Rectal smooth muscle tissue (tissue), 1 donor: ENCODE measurements at regions not wholly inside any gene's neighbourhood (a gene's known extent, or its start where the extent isn't known, plus 50 kb on each side); places are given as distances from the start of the nearest gene placed in this dataset.
A peak's percentile ranks its signal among the peaks of the same experiment; 100 is the strongest.

Source experiments
- H3K27ac ChIP-seq: one replicate; pipeline ENCODE4 v1.7.0; 2013; ENCODE audit warnings: low read depth, low read length, inconsistent platforms
- H3K27me3 ChIP-seq: one replicate; pipeline ENCODE4 v1.7.0; 2013; ENCODE audit warnings: low read length; ENCODE audit not compliant: control insufficient read depth, insufficient read depth
- H3K36me3 ChIP-seq: one replicate; pipeline ENCODE4 v1.7.0; 2013; ENCODE audit warnings: low read length; ENCODE audit not compliant: control insufficient read depth, insufficient read depth
- H3K4me1 ChIP-seq: one replicate; pipeline ENCODE4 v1.7.0; 2013; ENCODE audit warnings: low read length; ENCODE audit not compliant: control insufficient read depth, insufficient read depth
- H3K4me3 ChIP-seq: one replicate; pipeline ENCODE4 v1.7.0; 2013; ENCODE audit warnings: low read length
- H3K9ac ChIP-seq: one replicate; pipeline ENCODE4 v1.7.0; 2013; ENCODE audit warnings: low read length

DNA sequence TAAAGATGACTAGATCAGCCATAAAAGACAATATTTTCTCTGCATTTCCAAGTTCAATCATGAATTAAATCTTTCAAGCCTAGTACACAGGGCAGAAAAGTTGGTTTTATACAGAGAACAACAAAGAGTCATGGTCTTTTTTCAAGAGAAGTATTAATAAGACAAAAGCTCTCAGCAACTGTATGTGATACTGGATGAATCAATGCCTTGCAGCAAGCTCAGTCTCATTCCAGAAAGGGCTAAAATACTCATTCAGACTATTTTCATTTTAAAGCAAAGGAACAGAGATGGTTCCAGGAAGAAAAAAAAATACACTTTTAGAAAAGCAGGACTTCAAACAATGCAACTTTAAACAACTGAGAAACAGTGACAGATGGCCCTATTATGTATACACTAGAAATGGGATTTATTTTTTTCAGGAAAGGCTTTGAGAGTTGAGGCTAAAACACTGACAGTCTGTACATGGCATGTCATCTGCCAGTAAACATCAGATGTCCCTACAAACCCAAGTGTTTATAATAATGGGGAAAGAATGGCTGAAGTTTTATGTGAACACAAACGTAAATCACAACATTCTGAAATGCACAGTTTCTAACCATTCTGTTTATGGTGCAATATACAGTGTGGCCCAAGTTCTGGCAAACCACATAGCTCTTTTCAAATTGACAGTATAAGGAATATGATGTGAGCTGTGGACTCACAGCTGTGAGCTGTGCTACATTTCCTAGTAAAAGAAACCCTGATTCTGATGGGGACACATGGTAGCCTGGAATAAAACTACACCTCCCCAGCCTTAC is 114.3 kb upstream of the DST start:
- peak overlapping the region; percentile 36 for H3K27ac ChIP-seq
- H3K9ac ChIP-seq, result no peak overlapping the region
- H3K4me3 ChIP-seq, result no peak overlapping the region
- no peaks in the 10 kb centered on the region for H3K36me3 ChIP-seq
- H3K4me1 ChIP-seq, result peaks cover 20% of the 10 kb centered on the region
- no peaks in the 10 kb centered on the region for H3K27me3 ChIP-seq

DNA sequence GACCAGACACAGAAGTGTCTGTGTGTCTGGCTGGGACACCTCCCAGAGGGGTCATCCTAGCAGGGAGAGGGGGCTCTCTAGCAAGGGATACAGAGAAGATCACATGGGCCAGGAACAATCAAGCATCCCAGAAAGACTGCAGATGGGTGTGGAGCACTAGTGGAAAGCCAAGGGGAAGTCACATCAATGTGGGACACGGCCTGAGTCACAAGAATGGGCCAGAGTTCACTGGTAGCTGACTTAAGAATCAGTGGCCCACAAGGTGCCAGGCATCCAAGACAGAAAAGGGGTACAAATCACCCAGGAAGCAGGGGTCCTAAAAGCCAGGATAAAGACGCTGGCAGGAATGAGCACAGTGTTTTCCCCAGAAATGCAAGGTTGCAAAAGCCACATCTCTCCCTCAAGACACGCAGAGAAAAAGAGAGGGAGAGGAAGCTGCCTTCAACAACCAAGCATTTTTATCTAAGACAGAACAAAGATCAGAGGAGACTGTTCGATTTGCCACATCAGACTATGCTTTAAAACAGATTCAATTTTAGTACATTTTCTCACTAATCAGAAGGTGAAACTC is 113.6 kb upstream of the DST start:
- Histone ChIP-seq H3K9ac (no peak overlapping the region), H3K4me1 (peaks cover 20% of the 10 kb centered on the region)

DNA sequence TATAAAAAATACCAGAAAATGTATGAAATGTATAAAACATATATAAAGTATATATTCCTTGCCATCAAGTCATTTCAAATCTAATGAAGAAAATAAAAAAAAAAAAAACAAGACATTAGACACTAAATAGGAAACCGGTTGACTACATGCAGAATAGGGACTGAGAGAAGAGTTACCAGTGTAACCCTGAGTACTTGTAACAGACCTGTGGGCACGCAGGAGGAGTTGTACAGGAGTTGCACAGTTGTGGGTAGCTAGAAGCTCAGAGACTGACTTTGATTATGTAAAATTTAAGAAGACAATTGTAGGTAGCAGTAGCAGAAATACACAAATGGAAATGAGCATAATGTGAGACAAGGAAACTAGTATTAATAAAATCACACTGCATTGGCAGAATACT is 112.4 kb upstream of the DST start:
- Histone ChIP-seq H3K27ac (no peak overlapping the region), H3K36me3 (no peaks in the 10 kb centered on the region), H3K4me1 (peaks cover 16% of the 10 kb centered on the region), H3K4me3 (no peak overlapping the region), H3K27me3 (no peaks in the 10 kb centered on the region), H3K9ac (no peak overlapping the region)

More for the DNA sequence above, 113.6 kb upstream of the DST start:
- peak overlapping the region; percentile 36 for H3K27ac ChIP-seq
- no peak overlapping the region for H3K4me3 ChIP-seq
- H3K27me3 ChIP-seq, result no peaks in the 10 kb centered on the region
- H3K36me3 ChIP-seq, result no peaks in the 10 kb centered on the region

DNA sequence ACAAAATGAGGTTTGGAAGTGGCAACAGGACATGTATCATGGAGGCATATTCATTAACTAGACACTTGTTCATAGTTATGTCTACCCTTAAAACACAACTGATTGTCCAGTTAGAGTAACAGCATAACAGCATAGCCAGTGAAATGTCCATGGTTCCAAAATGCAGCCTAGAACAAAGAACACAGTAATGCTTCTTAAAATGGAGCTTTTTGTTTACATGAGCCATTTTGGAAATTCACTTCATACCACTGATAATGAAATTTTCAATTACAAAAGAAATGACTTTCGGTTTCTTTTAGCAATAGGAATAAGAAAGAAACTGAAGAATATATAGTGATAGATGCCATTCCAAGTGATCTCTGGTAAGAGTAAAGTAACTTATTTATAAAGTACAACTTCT is 111.1 kb upstream of the DST start:
- H3K27ac ChIP-seq, result no peak overlapping the region
- peaks cover 16% of the 10 kb centered on the region for H3K4me1 ChIP-seq
- no peak overlapping the region for H3K9ac ChIP-seq
- no peak overlapping the region for H3K4me3 ChIP-seq
- no peaks in the 10 kb centered on the region for H3K27me3 ChIP-seq
- H3K36me3 ChIP-seq, result no peaks in the 10 kb centered on the region

DNA sequence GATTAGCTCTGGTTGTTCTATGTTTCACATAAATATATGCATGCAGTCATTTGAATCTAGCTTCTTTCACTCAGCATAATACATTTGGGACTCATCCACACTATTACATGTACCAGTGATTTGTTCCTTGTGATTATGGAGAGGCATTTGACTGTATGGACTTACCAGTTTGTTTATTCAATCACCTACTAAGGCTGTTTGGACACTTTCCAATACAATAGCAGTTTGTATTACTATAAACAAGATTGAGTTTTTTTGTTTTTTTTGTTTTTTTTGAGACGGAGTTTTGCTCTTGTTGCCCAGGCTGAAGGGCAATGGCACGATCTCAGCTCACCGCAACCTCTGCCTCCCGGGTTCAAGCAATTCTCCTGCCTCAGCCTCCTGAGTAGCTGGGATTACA is 109.8 kb upstream of the DST start:
- Histone ChIP-seq H3K4me1 (peaks cover 15% of the 10 kb centered on the region), H3K27ac (no peak overlapping the region), H3K4me3 (no peak overlapping the region), H3K9ac (no peak overlapping the region), H3K36me3 (no peaks in the 10 kb centered on the region), H3K27me3 (no peaks in the 10 kb centered on the region)

DNA sequence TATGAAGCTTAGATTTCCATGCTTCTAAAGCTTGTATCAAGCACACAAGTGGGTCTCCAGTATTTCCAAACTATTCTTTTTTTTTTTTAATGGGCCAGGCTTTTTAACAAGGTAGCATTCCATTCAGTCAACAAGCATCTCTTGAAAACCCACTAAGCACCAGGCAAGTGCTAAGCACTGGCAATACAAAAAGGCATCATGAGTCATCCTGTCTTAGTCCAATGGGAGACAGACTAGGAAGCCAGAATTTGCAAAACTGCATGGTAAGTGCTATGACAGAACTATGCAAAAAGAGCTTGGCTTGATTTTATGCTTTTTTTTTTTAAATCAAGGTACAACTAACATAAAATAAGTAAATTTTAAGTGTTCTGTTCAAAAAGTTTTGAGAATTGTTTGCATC is 109.3 kb upstream of the DST start:
- H3K27me3 ChIP-seq, result no peaks in the 10 kb centered on the region
- H3K27ac ChIP-seq, result no peak overlapping the region
- no peaks in the 10 kb centered on the region for H3K36me3 ChIP-seq
- H3K4me1 ChIP-seq, result peaks cover 10% of the 10 kb centered on the region
- H3K4me3 ChIP-seq, result no peak overlapping the region
- no peak overlapping the region for H3K9ac ChIP-seq

DNA sequence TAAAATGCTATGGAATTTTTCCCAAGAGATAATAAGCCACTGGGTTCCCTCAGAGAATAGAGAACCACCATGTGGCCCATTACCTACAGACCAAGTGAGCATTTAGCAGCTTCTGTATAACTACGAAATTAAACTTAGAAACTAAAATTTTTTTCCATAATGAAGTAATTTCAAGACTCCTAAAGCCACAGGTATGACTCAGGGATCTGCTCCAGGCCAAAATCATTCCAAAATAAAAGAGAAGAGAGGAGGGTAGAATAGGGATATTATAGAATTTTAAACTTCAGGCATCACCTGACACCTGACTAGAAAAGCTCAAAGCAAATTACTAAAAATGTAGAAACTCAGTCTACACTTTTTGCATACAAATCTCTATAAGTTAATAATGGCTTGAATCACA is 108.9 kb upstream of the DST start:
- no peak overlapping the region for H3K27ac ChIP-seq
- no peak overlapping the region for H3K4me3 ChIP-seq
- peaks cover 7% of the 10 kb centered on the region for H3K4me1 ChIP-seq
- H3K9ac ChIP-seq, result no peak overlapping the region
- H3K36me3 ChIP-seq, result no peaks in the 10 kb centered on the region
- no peaks in the 10 kb centered on the region for H3K27me3 ChIP-seq

DNA sequence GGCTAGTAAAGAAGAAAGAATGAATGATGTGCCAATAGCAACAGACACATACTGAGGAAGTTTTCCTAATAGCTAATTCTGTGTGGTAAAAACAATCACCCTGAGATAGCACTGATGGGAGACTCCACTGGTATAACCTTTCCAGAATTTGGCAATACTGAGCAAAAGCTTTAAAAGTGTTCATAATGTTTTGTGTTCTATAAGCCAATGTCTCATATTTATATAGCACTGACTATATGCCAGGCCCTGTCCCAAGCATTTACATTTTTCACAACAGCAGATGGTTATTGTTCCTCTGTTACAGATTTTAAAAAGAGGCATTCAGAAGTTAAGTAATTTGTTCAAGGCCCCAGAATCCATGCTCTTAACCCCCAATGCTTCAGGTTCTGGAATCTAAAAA is 108.0 kb upstream of the DST start:
- Histone ChIP-seq H3K27me3 (no peaks in the 10 kb centered on the region), H3K36me3 (no peaks in the 10 kb centered on the region), H3K4me3 (no peak overlapping the region), H3K9ac (no peak overlapping the region), H3K27ac (no peak overlapping the region), H3K4me1 (peaks cover 4% of the 10 kb centered on the region)

DNA sequence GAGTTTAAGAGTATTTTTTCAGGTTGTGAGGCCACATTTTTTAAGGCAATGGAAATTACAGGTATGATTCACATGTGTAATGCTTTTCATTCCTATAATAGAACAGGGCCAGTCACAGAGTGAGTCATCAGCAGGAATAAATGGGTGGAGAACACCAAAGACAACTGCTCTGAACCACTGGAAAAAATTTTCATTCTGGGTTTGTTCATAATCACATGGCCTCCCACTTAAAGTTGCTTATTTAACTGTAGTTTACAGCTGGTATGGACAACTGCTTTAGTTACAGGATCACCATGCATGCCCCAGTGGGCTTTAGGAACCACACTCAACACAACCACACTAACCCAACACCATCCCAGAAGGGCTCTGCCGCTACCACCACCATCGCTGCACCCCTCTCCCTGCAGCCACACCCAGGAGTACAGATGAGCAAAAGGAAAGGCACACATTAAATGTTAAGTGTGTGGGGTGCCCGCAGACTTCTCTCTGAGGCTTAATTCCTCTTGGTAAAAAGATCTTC is 107.0 kb upstream of the DST start:
- Histone ChIP-seq H3K27me3 (no peaks in the 10 kb centered on the region), H3K9ac (no peak overlapping the region), H3K4me3 (no peak overlapping the region), H3K36me3 (no peaks in the 10 kb centered on the region), H3K4me1 (peaks cover 4% of the 10 kb centered on the region), H3K27ac (peak overlapping the region; percentile 8)

DNA sequence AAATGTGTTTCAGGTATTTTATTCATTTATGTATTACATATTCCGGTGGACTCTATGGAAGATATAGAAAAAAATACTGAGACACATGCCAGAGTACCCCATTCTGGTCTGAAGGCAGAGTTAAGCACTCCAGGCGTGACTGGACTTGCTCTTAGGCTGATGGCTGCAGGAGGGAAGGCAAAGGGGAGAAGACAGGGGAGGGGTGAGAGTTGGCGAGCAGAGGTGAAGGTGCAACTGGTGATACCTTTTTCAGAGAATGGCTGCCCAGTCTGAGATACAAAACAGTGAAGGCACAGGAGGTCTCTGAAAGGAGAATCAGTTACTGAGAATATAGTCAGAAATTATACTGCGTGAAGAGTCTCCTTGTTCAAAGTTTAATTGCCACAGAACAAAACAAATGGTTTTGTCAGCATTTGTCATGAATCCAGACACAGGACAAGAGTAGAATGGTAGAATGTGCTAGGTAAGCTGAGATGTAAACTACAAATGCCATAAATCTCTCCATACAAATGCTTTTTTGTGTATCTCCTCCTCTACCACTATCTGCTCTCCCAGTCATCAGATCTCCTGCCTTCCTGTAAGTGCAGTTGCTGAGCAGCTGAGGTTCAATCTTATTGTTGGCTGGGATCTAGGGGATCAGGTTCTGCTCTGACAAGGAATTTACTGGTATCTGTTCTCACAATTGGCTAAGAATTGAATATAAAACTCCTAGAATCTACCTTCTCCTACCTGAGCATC is 104.2 kb upstream of the DST start:
- Histone ChIP-seq H3K36me3 (no peaks in the 10 kb centered on the region), H3K4me1 (peaks cover 6% of the 10 kb centered on the region)

DNA sequence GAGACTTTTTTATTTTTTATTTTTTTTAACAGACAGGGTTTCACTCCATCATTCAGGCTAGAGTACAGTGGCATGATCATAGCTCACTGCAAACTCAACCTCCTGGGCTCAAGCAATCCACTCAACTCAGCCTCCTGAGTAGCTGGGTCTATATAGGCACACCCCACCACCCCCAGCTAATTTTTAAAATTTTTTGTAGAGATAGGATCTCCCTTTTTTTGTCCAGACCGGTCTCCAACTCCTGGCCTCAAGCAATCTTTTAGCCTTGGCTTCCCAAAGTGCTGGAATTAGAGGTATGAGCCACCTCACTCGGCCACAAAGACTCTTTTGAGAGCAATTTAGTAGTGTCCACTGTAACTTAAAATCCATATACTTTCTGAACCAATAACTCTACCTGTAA is 103.3 kb upstream of the DST start:
- Histone ChIP-seq H3K4me3 (no peak overlapping the region), H3K4me1 (peaks cover 15% of the 10 kb centered on the region), H3K27ac (no peak overlapping the region)

More for the DNA sequence above, 104.2 kb upstream of the DST start:
- H3K27ac ChIP-seq, result no peak overlapping the region
- H3K27me3 ChIP-seq, result no peaks in the 10 kb centered on the region
- no peak overlapping the region for H3K9ac ChIP-seq
- H3K4me3 ChIP-seq, result no peak overlapping the region

DNA sequence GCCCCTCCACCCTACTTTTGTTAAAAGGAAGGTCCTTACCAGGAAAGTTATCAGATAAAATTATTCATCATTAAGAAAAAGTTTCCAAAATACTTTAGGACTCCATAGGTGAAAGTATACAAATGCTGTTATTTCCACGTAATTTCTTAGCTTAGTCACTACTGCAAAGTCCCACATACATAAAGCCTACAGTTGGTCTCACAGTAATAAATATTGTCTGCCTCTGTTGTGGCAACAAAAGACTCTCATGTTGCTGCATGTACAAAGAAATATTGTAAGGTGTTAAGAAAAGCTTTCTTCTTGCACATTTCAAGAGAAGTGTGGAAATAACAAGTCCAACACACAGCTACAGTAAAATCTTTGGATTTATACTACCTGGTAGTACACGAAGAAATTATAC is 102.4 kb upstream of the DST start:
- Histone ChIP-seq H3K4me1 (peaks cover 15% of the 10 kb centered on the region), H3K27ac (no peak overlapping the region), H3K36me3 (no peaks in the 10 kb centered on the region), H3K27me3 (no peaks in the 10 kb centered on the region), H3K4me3 (no peak overlapping the region), H3K9ac (no peak overlapping the region)

More for the DNA sequence above, 103.3 kb upstream of the DST start:
- H3K36me3 ChIP-seq, result no peaks in the 10 kb centered on the region
- no peak overlapping the region for H3K9ac ChIP-seq
- H3K27me3 ChIP-seq, result no peaks in the 10 kb centered on the region
